Caki2 (cell line): ENCODE measurements at regions not wholly inside any gene's neighbourhood (a gene's known extent, or its start where the extent isn't known, plus 50 kb on each side); places are given as distances from the start of the nearest gene placed in this dataset.

Experiments
- DNase-seq: peaks from one replicate; pipeline ENCODE4 v3.0.0-alpha.2; 2015; ENCODE audit warnings: low read depth
- in situ Hi-C: cut with HindIII; loops from 2 replicates; pipeline ENCODE4 v1.10.0; 2016; ENCODE audit warnings: low sequenced_read_pairs, low pct_unique_long_range_greater_than_20kb, mixed read lengths

DNA sequence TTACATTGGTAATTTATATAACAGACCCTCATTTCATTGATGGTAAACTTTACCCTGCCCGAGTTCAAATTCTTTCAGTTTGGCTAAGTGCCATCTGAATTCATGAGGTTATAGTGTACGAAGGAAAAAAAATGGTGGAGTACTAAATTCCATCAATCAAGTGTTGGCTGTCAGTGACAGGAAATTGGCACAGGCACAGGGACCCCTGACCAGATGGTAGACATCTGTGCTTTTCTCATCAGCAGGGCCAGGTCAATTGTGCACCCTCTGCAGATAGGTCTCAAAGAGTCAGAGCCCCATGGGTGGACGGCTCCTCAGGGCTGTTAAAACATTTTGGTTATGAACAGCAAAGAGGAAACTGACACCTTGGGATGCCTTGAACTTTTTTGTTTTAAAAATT lies 439.2 kb downstream of the SETBP1 start:
- DNase-seq: no peak

GRCh38 chr18:45121146-45121545 lies 440.5 kb downstream of the SETBP1 start:
- no peak for DNase-seq
- in situ Hi-C loops: no loop called here

More for the DNA sequence above, 439.2 kb downstream of the SETBP1 start:
- in situ Hi-C loops: no loop called here

- DNase-seq: no peak
- in situ Hi-C loops: no loop called here
Observed at GRCh38 chr18:45122506-45122905, 441.8 kb downstream of the SETBP1 start.

GRCh38 chr18:45127405-45127804 lies 446.7 kb downstream of the SETBP1 start:
- in situ Hi-C loops: no loop called here
- no peak for DNase-seq

DNA sequence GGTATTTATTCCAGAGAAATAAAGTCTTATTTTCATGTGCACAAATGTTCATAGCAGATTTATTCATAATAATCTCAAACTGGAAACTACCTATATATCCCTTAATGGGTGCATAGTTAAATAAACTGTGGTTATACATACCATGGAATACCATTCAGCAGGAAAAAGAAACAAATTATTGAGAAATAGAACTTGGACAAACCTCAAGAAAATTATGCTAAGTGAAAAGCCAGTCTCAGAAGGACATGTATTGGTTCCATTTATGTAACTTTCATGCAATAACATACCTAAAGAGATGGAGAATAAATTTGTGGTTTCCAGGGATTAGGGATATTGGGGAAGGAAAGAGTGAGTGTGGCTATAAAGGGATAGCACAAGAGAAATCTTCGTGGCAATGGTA lies 452.6 kb downstream of the SETBP1 start:
- DNase-seq: no peak
- in situ Hi-C loops: no loop called here

- DNase-seq: no peak
- in situ Hi-C loops: no loop called here
Observed at GRCh38 chr18:45136381-45137086, 455.8 kb downstream of the SETBP1 start.

- in situ Hi-C loops: no loop called here
- DNase-seq: no peak
Observed at GRCh38 chr18:45137087-45137419, 456.4 kb downstream of the SETBP1 start.

GRCh38 chr18:45139478-45139877 lies 458.8 kb downstream of the SETBP1 start:
- DNase-seq: no peak
- in situ Hi-C loops: no loop called here

DNA sequence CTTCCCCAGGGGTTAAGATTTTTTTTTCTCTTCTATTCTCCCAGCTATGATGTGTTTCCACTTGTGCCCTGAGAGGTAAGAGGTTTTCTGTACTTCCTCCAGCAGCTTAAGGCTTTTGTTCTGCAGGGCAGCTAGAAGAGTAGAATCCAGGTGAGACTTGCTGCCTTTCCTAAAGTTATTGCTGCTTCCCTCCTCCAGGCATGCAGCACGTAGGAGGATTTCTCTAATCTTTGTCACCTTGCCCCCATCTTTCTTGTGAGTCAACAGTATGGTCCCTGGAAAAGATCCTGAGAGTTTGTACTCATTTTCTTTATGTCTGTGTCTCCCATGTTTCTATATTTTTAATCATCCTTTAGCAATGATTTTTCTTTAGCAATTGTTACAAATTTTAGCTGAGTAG lies 462.2 kb downstream of the SETBP1 start:
- in situ Hi-C loops: no loop called here
- DNase-seq: no peak

GRCh38 chr18:45149712-45150111 lies 465.6 kb upstream of the SLC14A2 start:
- no peak for DNase-seq
- in situ Hi-C loops: no loop called here

GRCh38 chr18:45151645-45152044 lies 463.6 kb upstream of the SLC14A2 start:
- no peak for DNase-seq
- in situ Hi-C loops: no loop called here

- no peak for DNase-seq
- in situ Hi-C loops: no loop called here
Observed at GRCh38 chr18:45155526-45155925, 459.8 kb upstream of the SLC14A2 start.

- in situ Hi-C loops: no loop called here
- no peak for DNase-seq
Observed at GRCh38 chr18:45156946-45157345, 458.3 kb upstream of the SLC14A2 start.

DNA sequence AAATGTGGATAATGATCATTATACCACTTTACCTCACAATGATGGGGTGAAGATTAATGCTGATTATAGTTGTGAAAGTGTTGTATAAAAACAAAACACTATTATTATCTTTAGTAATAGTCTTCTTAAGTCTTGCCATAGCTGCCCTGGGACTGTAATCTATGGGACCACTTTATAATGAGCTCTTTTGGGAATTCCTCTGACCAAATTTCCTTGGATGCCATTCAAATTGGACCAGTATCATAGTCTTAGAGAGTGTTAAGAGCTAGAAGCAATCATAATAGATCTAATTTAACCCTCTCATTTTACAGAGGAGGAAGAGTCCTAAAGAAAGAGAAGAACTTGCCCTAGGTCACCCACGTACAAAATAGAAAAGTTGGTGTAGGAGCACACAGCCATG lies 457.7 kb upstream of the SLC14A2 start:
- no peak for DNase-seq
- in situ Hi-C loops: no loop called here

DNA sequence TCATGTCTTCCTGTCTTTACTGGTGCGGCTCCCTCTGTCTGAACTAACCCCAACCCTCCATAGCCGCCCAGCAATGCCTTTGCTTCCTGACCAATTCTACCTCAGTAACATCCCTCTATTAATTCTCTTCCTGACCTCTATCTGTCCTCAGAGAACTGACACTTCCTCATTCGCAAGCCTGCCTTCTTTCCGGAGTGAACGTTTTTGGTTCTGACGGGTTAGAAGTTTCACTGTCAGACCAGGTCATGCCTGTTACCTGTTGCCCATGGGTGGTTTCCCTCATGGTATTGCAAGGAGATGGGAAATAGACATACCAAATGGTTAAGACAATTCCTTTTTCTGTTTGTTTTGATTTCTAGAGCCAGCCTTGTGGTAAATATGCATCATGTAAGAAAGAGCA lies 453.4 kb upstream of the SLC14A2 start:
- in situ Hi-C loops: no loop called here
- DNase-seq: no peak

- in situ Hi-C loops: no loop called here
- DNase-seq: no peak
Observed at GRCh38 chr18:45163871-45164270, 451.4 kb upstream of the SLC14A2 start.

- in situ Hi-C loops: no loop called here
Observed at GRCh38 chr18:45164551-45164950, 450.7 kb upstream of the SLC14A2 start.

DNA sequence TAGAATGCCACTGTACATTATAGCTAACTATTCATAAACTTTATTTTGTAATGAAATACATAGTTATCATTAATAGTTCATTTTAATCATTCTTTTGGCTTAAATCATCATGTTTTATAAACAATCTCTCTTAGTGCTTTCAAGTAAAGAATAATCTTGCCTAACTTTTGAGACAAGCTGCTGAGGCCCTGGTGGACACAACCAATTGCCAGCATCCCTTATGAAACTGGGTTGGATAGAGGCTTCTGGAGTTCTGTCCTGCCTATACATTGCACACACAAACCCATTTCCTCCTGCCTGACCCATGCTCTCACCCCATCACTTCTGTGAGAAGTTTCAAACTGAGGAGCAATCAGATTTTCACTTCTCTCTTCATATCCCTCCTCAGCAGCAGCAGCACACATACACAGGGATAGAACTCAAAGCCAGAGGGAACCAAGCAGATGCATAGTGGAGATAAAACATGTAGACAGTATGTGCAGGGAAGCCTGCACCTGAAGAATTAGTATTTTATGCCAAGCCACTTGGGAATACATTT lies 450.0 kb upstream of the SLC14A2 start:
- in situ Hi-C loops: no loop called here

More at GRCh38 chr18:45164551-45164950, 450.7 kb upstream of the SLC14A2 start:
- DNase-seq: no peak

DNA sequence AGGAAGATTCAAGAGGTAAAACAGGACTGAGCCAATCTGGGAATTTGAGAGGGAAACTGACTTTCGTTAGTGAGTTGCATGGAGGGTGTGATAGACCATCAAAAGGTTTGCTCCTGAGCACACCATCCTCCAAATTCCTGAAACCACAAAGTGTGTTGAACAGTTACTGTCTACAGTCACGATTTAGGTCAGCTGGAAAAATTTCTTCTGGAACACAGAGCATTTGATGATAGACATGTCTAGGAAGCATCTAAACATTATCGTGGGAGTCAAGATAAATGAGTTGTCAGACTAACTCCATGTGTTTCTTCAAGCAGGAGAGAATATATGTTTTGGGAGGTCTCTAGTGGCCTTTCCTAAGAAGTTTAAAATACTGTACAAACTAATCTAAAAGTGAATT lies 449.4 kb upstream of the SLC14A2 start:
- DNase-seq: no peak
- in situ Hi-C loops: no loop called here

More for the DNA sequence above, 450.0 kb upstream of the SLC14A2 start:
- no peak for DNase-seq

DNA sequence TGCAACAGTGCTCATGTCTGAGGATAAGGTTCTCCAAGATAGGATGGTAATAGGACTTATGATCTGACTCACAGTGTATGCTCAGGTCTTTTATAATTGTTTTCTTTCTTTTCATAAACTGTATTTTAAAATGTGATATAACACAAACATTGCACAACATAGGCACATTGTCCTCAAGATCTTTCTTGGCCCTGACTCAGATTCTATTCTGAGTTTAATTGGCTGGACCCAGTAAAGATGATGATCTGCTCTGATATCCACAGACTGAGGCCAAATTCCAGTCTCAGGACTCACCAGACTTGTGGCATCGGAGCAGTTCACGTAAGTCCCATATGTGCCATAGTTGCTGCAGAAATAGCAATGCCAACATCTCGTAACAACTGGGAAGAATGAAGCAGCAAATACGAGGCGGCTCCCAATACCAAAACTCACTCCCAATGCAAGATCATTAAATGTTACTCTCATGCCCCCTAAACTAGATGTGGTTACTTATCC lies 448.9 kb upstream of the SLC14A2 start:
- DNase-seq: peak; percentile 28
- in situ Hi-C loops: no loop called here
